HG02610 (cell line): ENCODE measurements at regions not wholly inside any gene's neighbourhood (a gene's known extent, or its start where the extent isn't known, plus 50 kb on each side); places are given as distances from the start of the nearest gene placed in this dataset.
A peak's percentile ranks its signal among the peaks of the same experiment; 100 is the strongest.

Source experiments
- ATAC-seq: cut with Tn5 transposase; IDR thresholded peaks from one replicate; pipeline ENCODE4 v1.9.1; 2021; ENCODE audit warnings: mild to moderate bottlenecking, moderate library complexity; ENCODE audit not compliant: unreplicated experiment

DNA sequence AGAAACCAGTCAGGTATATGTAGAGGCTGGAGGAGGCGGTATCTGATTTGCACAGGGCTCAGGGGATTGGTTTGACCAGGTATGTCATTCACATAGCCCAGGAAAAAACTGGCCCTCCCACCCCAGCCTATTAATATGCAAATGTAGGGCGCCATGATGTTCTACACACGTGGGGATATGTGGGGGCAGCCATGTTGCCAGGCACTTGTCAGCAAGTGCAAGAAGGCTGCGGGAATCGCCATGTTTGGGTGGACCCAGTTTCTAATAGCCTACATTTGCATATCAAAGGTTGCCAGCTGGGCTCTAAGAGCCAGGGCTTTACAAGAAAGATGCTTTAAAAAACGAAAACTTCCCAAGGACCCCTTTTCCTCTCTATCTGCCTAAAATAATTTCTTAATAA is 335.1 kb downstream of the SMARCA1 start:
- no peak for ATAC-seq

DNA sequence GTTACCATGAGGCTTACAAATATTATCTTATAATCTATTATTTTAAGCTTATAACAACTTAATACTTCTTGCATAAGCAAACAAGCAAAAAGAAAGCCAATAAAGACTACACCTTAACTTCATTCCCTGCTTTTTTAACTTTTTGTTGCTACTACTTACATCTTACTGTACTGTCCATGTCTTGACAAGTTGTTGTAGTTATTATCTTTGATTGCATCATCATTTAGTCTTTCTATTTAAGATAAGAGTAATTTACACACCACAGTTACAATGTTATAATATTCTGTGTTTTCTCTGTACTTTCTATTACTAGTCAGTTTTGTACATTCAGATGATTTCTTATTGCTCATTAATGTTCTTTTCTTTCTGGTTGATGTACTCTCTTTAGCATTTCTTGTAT is 346.6 kb downstream of the SMARCA1 start:
- ATAC-seq: no peak

DNA sequence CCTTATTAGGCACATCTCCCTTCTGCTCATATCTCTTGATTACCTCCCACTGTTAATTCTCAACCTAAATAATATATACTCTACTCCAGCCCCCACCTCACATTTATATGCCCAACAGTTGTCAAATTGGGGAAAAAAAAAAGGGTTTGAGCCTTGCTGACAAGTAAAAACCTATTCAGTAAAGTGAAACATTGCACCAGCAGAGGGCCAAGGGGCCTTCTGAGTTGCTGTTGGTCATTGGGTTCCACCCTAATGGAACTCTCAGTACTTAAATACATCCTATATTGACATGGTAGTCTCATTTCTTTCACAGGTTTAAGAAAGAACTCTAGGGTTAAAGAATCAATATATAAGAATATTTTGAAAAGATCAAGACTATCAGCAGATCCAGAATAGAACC is 362.2 kb downstream of the SMARCA1 start:
- ATAC-seq: no peak

DNA sequence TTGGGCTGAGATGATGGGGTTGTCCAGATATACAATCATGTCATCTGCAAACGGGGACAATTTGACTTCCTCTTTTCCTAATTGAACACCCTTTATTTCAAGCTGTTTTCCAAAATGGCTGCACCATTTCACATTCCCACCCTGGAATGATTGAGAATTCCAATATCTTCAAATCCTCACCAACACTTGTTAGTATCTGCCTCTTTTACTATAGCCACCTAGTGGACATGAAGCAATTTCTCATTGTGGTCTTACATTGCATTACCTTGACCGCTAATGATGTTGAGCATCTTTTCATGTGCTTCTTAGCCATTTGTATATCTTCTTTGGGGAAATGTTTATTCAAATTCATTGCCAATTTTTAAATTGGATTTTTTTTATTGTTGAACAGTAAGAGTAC is 364.8 kb downstream of the SMARCA1 start:
- ATAC-seq: no peak

DNA sequence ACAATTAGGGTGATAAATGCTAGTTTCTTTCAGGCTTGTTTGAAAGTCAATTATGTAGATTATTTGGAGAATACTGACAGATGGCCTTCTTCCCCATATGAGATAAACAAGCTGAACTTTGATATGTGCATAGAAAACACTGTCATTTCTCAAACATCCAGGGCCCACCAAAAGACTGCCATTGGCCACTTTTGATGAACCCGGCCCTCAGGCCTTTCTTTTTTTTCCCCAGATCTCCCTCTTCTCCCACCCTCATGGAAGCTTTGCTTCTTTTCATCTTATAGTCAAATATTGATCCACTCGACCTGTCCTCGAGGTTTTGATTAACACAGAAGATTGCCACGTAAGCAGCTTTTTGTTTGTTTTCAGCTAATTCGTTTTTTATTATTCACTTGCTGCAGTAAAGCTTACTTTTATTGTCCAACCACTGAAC is 377.4 kb downstream of the SMARCA1 start:
- no peak for ATAC-seq

DNA sequence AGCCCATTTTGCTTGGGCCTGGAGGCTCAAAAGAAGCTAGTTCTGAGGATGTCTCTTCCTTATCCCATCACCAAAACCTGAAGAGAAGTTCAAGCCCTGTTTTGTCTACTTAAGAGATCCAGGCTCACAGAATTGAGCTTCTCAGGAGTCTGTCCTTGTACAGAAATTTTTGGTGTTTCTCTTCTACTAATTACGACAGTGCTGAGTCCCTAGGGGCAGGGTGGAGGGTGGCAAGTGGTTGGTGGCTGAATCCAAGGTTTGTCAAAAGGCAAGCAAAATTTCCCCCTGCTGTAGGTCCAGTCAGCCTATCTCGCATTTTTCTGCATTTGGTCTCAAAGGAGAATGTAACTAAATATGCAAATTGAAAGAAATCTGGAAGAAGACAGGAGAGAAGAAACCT is 377.9 kb downstream of the SMARCA1 start:
- no peak for ATAC-seq

DNA sequence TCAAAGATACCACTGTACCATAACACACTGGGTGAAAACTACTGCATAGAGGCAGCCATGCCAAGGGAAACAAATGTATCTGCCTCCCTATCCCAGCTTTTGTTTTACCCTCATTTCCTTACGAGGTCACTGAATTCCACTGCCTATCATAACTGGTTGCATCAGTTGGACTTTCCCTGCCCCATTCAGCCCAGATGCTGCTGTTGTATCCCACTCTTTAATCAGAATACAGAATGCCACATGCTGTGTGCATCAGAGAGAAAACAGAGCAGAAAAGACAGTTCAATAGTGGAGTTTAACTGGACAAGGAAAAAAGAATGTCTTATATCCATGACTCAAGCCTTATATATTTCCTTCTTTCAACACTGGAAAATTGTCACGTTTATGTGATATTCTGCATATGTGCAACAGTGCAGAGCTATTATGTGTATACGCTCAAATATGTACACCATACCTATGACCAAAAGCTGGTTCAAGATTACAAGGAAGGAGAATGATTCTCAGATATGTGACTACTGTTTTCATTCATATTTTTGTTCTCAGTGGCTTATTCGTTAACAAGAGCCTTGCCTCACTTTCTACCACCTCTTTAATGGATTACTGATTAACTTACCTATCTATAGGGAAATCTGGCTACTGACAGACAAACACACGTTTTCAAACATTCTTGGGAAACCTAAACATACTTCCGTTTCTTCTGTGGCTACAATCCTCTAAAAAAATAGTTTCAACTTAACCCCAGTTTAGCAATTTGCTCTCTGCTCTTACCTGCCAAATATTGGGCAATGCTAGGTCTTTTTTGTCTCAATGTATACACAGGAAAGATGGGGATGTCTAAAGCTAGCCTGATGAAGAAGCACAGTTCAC is 378.9 kb downstream of the SMARCA1 start:
- no peak for ATAC-seq

DNA sequence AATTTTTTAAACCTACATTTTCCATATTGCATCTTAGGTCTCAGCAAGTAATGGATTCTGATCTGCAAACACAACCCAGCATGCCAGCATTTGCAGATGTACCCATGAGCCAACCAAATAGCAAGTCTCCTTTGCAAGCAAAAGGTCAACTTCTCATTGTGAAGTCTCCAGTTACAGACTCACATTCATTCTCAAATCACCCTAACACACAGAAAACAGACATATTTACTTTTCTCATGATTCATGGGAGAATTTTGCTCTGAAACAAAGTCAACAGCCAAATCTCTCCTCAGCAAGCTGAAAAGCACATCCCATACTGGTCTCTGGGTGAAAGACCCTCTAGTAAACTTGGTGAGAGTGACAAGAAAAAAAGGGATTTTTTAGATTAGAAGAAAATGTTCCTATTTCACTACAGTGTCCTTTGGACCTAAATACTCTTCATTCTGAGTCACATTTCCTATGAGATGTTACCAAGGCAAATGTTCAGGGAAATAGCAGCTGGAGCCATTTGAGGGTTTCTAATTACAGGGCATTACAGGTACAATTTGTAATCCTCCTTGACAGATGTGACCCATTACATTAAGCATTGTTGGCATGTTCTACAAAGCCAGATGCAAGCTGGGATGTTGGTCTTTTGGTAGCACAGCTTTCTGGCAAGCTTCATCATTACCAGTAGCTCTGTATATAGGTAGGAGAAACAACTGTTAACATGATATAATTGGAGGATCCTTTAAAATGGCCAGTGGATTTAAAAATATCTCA is 383.3 kb downstream of the SMARCA1 start:
- no peak for ATAC-seq

DNA sequence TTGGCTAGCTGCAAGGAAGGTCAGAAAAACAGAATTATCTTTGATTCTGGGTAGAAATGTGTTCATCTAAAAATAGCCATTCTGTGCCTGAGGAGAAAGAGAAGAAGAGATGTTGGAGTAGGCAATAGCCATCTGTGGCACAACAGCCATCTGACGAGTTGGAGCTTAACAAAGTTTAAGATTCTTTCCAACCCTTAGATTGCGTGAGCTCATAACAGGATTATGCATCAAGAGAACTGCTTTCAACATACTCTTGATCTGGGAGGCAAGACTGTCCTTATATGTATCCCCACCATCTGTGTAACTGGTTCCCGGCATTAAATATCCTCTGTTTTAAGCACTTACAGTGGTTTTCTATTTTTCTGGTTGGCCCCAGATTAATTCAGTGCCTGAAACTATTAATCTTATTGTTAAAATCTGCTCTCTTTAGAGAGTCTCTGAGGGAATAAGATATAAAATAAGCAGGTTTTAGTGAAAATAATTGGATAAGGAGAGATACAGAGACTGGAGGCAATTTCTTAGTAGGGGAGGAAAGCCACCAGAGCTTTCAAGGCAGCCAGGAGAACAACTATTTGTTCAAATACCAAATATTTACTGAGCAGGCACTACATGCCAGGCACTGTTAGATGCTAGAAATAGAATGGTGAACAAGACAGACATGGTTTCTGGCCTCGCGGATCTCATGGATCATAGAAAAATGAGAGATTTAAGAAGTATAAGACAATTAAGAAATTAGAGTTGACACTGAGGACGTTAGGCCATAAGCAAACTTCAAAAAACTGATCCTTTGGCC is 398.0 kb downstream of the SMARCA1 start:
- no peak for ATAC-seq

DNA sequence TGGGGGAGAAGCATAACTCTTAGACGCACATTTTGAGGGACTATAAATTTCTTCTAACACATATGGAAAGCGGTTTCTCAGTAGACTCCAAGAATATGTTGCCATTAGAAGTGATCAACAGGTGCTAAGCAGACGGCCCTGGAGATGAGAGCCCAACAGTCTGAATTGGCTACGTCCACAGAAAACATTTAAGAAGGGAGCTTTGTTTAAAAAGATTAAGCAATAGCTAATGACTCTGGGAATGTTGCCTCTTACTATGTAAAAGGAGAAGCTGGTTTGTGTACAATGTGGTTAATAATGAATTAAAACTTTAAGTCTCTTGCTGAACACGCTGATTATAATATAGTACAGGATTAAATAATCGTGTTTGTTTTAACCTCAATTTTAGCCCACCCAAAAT is 399.5 kb downstream of the SMARCA1 start:
- no peak for ATAC-seq

DNA sequence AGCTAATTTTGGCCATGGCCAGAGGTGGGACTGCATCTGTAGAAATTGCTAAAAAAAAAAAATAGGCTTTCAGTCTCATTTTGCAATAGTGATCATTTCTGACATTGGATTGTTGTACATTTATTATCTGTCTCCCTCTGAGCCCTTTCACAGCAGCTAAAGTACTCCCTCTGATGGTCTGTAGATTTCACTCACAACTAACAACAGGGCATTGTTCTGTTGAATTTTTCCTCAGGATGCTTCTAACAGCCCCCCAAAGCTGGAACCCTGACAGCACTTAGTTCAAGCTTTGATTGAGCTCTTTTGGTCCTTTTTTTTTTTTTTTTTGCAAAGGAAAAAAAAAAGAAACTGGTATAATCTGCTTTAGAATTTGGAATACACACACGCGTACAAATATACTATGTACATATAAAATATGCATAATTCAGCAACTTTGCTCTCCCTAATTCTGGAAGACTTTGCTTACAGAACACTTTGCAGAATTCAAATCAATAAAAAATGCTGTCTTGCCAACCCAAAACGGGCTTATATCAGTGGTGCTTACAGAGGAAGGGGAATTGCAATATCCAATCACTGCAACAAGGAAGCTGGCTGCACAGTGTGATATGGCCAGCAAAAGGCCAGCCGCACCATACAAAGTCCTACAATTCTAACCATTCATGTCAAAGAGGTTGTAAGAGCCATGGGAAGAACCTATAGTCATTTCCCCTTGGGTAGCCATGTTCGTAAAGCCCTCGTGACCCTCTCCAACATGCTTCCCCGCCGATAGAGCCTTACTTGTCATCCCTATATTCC is 406.4 kb downstream of the SMARCA1 start:
- no peak for ATAC-seq

DNA sequence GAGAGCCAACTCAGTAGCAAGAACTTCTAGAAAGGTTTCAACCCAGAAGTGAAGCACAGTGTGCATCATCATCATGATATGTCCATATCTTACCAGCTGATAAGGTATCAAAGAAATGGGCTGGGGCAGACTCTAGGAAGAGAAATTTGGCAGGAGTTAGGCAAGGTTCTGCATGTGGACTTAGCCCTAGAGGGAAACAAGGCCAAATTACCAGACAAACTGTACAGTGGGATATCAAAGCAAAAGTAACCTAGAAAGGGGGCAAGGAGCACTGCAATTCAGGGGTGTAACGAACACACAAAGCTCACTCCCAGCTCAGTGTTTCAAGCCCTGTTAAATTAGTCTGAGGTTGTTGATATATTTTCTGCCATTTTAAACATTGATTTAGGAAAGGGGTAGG is 407.4 kb downstream of the SMARCA1 start:
- ATAC-seq: no peak

DNA sequence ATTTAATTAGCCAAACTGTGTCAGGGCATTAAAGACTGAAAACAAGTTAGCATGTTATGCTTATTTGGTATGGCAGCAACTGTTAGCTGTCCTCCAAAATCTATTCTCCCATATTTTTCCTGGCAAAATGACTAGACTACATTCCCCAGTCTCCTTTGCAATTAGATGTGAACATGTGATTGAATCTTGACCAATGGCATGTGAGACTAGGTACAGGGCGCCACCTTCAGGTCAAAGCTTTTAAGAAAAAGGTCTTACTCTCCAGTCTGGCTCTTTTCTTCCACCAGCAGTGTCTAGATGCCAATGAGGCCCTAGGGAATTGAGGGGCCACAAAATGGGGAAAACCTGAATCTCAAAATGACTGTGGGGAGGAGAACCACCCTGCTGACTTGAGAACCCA is 408.2 kb downstream of the SMARCA1 start:
- ATAC-seq: peak; percentile 48

DNA sequence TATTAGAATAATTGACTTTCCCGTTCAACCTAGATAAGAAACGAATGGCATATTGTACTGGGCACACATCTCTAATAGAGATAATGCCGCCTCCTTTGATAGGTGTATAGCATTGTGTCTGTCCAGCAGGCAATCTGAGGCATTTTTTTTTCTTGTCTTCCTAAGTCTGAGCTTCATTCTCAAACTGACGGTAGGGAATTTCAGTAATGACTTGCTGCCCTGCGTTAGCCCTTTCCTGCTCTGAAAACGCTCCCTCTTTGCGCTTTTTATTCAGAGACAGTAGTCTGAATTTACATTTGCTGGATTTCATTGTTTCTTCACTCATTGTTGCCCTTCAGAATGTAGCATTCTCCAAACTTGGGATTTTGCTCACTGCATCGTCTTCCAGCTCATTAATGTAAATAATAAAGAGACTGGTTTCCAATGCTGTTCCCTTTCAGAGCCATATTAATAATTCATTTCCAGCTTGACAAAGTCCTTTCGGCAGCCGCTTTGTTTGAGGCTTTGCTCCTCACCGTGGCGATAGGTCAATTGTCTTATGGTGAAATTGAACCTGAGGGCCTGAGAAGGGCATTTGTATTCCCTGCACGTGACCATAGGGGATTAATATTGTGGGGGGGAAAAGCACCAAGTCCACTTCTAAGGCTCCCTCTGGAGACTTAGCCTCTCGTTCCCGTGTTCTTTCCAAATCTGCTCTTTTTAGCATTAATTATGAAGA is 412.1 kb downstream of the SMARCA1 start:
- ATAC-seq: no peak

DNA sequence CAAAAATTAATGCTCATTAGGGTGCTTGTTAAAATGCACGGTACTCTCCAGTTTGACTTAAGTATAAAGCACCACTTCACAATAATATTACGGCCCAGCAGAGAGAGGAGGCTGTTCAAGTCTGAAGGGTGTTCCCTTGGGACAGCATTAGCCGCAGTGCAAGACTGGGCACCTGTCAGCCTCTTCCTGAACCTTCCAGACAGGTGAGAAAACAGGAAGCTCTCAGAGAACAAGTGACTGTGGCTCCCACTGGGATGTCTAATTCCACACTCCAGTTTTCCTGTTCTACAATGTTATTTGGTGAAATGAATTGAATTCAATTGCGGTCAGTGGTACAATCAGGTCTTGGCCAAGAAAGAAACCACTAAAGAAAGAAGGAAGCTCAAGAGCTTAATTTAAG is 414.4 kb downstream of the SMARCA1 start:
- ATAC-seq: no peak

DNA sequence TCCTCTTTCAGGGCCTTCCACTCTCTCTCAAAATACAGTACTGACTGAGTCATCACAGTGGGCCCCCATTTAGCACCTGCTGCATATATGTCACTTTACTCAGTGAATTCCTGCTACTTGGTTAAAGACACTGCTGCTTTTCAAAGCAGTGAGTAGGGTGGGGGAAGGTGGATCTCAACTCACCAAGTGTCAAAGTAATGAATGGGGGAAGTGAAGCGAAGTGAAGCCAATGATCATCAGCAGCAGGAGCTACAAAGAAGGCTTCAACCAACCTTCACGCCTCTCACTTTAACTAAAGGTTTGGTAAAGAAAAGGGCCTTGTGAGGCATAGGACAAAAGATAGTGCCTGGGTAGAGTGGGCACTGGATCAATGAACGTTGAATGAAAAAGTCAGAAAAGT is 424.1 kb downstream of the SMARCA1 start:
- ATAC-seq: no peak

DNA sequence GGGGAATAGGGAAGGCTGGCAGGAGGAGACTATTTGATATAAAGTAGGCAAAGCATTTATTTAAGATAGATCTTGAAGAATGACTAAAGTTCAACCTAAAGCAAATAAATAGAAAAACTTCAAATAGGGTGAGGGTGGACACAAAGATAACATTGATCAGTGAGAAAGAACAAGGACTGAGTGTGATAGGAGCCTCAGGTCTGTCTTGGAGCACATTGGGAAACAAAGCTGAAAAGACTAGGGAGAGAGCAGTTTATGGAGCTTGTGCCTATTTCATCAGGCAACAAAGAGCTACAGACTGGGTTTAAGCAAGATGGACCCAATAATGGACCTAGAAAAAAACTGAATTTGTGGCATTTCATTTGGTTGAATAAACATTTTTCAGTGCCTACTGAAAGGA is 425.6 kb downstream of the SMARCA1 start:
- ATAC-seq: no peak

DNA sequence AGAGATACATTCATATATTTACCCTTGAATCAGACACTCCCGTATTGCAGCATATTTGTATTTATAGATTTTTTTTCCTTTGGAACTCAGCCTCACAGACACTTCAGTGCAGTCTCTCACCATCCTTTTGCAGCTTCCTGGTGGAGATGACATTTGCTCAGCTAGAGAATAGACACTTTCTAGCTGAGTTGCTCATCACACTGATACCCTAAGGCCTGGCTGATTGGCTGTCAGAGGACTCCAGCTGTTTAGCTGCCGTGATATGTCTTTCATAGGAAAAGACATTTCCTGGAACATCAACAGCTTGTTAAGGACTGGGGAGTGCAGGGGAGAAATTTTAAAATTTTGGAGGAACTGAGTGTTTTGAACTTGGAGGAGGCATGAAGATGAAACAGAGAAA is 429.6 kb downstream of the SMARCA1 start:
- no peak for ATAC-seq

DNA sequence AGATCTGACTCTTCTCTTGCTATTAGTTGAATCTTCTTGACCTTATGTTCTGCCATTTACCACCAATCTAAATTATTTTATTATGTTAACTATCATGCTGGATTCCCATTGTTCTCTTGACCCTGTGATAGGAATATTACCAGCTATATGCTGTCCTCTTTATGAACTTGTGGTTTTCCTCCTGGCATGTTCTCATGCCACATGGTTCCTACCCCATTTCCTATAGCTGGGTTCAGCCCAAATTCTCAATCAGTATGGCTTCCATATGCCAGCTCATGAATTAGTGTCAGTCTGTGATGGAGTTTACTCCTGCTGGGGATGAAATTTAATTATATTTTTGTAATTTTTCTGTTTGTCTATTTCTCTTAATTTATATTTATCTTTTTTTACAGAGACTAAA is 430.5 kb downstream of the SMARCA1 start:
- no peak for ATAC-seq

DNA sequence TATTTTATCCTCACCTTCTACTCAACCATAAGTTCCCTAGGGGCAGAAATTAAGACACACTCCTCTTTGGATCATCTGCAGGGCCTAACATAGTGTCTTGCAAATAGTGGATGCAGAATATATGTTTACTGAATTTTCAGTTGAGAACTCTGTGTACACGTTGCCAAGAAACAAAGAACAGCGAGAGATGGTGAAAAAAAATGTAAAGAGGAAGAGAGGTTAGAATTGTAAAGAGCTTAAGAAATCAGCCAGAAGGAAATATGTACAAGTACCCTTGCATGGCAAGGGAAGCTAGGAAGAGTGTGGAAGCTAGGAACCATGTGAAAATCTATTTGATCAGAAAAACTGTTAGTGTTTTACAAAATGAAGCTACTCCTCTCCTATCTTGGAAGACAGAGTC is 431.0 kb downstream of the SMARCA1 start:
- ATAC-seq: no peak
